ENCODE measurements at regions not wholly inside any gene's neighbourhood (a gene's known extent, or its start where the extent isn't known, plus 50 kb on each side); places are given as distances from the start of the nearest gene placed in this dataset.

- TF ChIP-seq REST (IDR thresholded peaks at IDR 0.05; ENCODE audit: unreplicated experiment) (no peak), NANOG (IDR thresholded peaks at IDR 0.05; ENCODE audit: borderline replicate concordance) (no peak), CTCF (conservative IDR thresholded peaks at IDR 0.05; ENCODE audit: low read depth in 2 of 2) (no peak), ZNF114 (CRISPR knock-in tag; IDR thresholded peaks at IDR 0.05) (no peak), ETS1 (IDR thresholded peaks at IDR 0.05) (no peak)
These were observed 423.8 kb downstream of the PRDM5 start (continued) for GRCh38 chr4:120498678-120499077.

- H3K36me3 Mint-ChIP-seq (ENCODE audit: low read depth) = no peaks in the 10 kb centered on the region
- H3K4me1 Mint-ChIP-seq = no peaks in the 10 kb centered on the region
- TF ChIP-seq ZNF331 (CRISPR knock-in tag; IDR thresholded peaks at IDR 0.05; ENCODE audit: low read depth) (no peak), ZNF114 (CRISPR knock-in tag; IDR thresholded peaks at IDR 0.05) (no peak), EZH2phosphoT487 (IDR thresholded peaks at IDR 0.05; ENCODE audit: unreplicated experiment) (no peak), CREB1 (CRISPR knock-in tag; IDR thresholded peaks at IDR 0.05; ENCODE audit: low read depth) (no peak), NANOG (IDR thresholded peaks at IDR 0.05; ENCODE audit: borderline replicate concordance) (no peak), POLR2AphosphoS5 (IDR thresholded peaks at IDR 0.05; ENCODE audit: low read depth) (no peak), EZH2 (IDR thresholded peaks at IDR 0.05; ENCODE audit: low read depth, unreplicated experiment) (no peak), CTCF (conservative IDR thresholded peaks at IDR 0.05; ENCODE audit: low read depth in 2 of 2) (no peak), JUNB (IDR thresholded peaks at IDR 0.05; ENCODE audit: unreplicated experiment) (no peak), ETS1 (IDR thresholded peaks at IDR 0.05) (no peak)
These were observed 424.8 kb upstream of the MAD2L1 start for GRCh38 chr4:120491481-120491880.

More at GRCh38 chr4:120491481-120491880, 424.8 kb upstream of the MAD2L1 start:
- Histone ChIP-seq H3K27me3 (ENCODE audit: insufficient read depth) (no peaks in the 10 kb centered on the region), H3K4me2 (no peak overlapping the region), H3K27ac (ENCODE audit: low read depth) (no peak overlapping the region), H4K20me1 (replicated peaks; ENCODE audit: insufficient read depth) (no peaks in the 10 kb centered on the region), H2AFZ (no peak overlapping the region), H3F3A (replicated peaks; ENCODE audit: low read depth) (no peaks in the 10 kb centered on the region), H3K79me2 (replicated peaks; ENCODE audit: insufficient read depth) (no peaks in the 10 kb centered on the region), H3K9me2 (ENCODE audit: insufficient read depth) (no peaks in the 10 kb centered on the region), H3K4me1 (ENCODE audit: insufficient read depth) (no peaks in the 10 kb centered on the region), H3K36me3 (ENCODE audit: insufficient read depth) (no peaks in the 10 kb centered on the region), H3K4me3 (no peak overlapping the region)
- no peak overlapping the region for H3K4me3 Mint-ChIP-seq
- H3K27ac Mint-ChIP-seq = no peak overlapping the region
- ATAC-seq = no peak
- DNase-seq (ENCODE audit: low spot score) = no peak
- peaks cover 5% of the 10 kb centered on the region; the same call in 1 of the 3 replicates for H3K9me3 Mint-ChIP-seq
- H3K27me3 Mint-ChIP-seq (ENCODE audit: insufficient read depth, low read depth, poor library complexity) = no peaks in the 10 kb centered on the region
